GM23338 (cell line): ENCODE measurements at regions not wholly inside any gene's neighbourhood (a gene's known extent, or its start where the extent isn't known, plus 50 kb on each side); places are given as distances from the start of the nearest gene placed in this dataset.

Source experiments
- ATAC-seq: fragments of 200-7000 bp; cut with Tn5 transposase; 3 replicates; pipeline ENCODE4 v1.9.1; 2020
- DNase-seq: peaks from one replicate; pipeline ENCODE4 v3.0.0-alpha.2; 2015; ENCODE audit warnings: low spot score
- H2AFZ ChIP-seq: fragments of 200-600 bp; sonication (generic); 2 replicates; pipeline ENCODE4 v1.8.0; 2016; ENCODE audit warnings: antibody characterized with exemption, mild to moderate bottlenecking, moderate library complexity
- H3F3A ChIP-seq: fragments of 200-600 bp; sonication (generic); replicated peaks from 2 replicates; pipeline ENCODE4 v1.8.0; 2017; ENCODE audit warnings: antibody characterized with exemption, mixed run types, low read depth
- H3K27ac ChIP-seq: fragments of 200-600 bp; sonication (generic); 2 replicates; pipeline ENCODE4 v1.6.1; 2016; ENCODE audit warnings: low read depth
- H3K27me3 ChIP-seq: fragments of 200-600 bp; sonication (generic); 2 replicates; pipeline ENCODE4 v1.8.0; 2016; ENCODE audit warnings: mild to moderate bottlenecking, mixed run types, moderate library complexity; ENCODE audit not compliant: insufficient read depth
- H3K36me3 ChIP-seq: fragments of 200-600 bp; sonication (generic); 2 replicates; pipeline ENCODE4 v1.8.0; 2016; ENCODE audit warnings: mild to moderate bottlenecking; ENCODE audit not compliant: insufficient read depth
- H3K4me1 ChIP-seq: fragments of 200-600 bp; sonication (generic); 2 replicates; pipeline ENCODE4 v1.8.0; 2016; ENCODE audit warnings: mild to moderate bottlenecking, moderate library complexity; ENCODE audit not compliant: insufficient read depth
- H3K4me2 ChIP-seq: fragments of 200-600 bp; sonication (generic); 2 replicates; pipeline ENCODE4 v1.7.1; 2017; ENCODE audit warnings: mixed run types
- H3K4me3 ChIP-seq: fragments of 200-600 bp; sonication (generic); 2 replicates; pipeline ENCODE4 v1.6.1; 2016; ENCODE audit warnings: mixed run types
- H3K79me2 ChIP-seq: fragments of 200-600 bp; sonication (generic); replicated peaks from 2 replicates; pipeline ENCODE4 v1.8.0; 2017; ENCODE audit warnings: mild to moderate bottlenecking; ENCODE audit not compliant: insufficient read depth
- H3K9me2 ChIP-seq: fragments of 200-600 bp; sonication (generic); 2 replicates; pipeline ENCODE4 v1.8.0; 2017; ENCODE audit not compliant: insufficient read depth
- H4K20me1 ChIP-seq: fragments of 200-600 bp; sonication (generic); replicated peaks from 2 replicates; pipeline ENCODE4 v1.8.0; 2017; ENCODE audit warnings: mild to moderate bottlenecking; ENCODE audit not compliant: insufficient read depth
- H3K27ac Mint-ChIP-seq: 2 replicates; pipeline ENCODE4 v1.8.0; 2020; ENCODE audit warnings: inconsistent platforms, mild to moderate bottlenecking, moderate library complexity, mixed read lengths
- H3K27me3 Mint-ChIP-seq: 3 replicates; pipeline ENCODE4 v1.8.0; 2022; ENCODE audit warnings: low read depth, mild to moderate bottlenecking, moderate library complexity, mixed read lengths, inconsistent platforms; ENCODE audit not compliant: insufficient read depth, poor library complexity
- H3K36me3 Mint-ChIP-seq: 3 replicates; pipeline ENCODE4 v1.8.0; 2021; ENCODE audit warnings: low read depth, mild to moderate bottlenecking, inconsistent platforms, moderate library complexity, mixed read lengths
- H3K4me1 Mint-ChIP-seq: 3 replicates; pipeline ENCODE4 v1.8.0; 2020; ENCODE audit warnings: mild to moderate bottlenecking, inconsistent platforms, mixed read lengths
- H3K4me3 Mint-ChIP-seq: 3 replicates; pipeline ENCODE4 v1.8.0; 2021; ENCODE audit warnings: moderate library complexity, mild to moderate bottlenecking, inconsistent platforms, mixed read lengths
- H3K9me3 Mint-ChIP-seq: 3 replicates; pipeline ENCODE4 v1.8.0; 2020; ENCODE audit warnings: moderate library complexity, mild to moderate bottlenecking, inconsistent platforms, mixed read lengths
- CREB1 ChIP-seq: fragments of 250-450 bp; sonication (Bioruptor Pico); IDR thresholded peaks from 2 replicates; pipeline ENCODE4 v1.5.0; 2020; ENCODE audit warnings: low read depth, mild to moderate bottlenecking, moderate library complexity
- EZH2 ChIP-seq: fragments of 200-600 bp; sonication (generic); IDR thresholded peaks from one replicate; pipeline ENCODE4 v1.8.0; 2017; ENCODE audit warnings: antibody characterized with exemption, mild to moderate bottlenecking, low read depth; ENCODE audit not compliant: unreplicated experiment
- EZH2phosphoT487 ChIP-seq: fragments of 200-600 bp; sonication (generic); IDR thresholded peaks from one replicate; pipeline ENCODE4 v1.8.1; 2018; ENCODE audit warnings: antibody characterized with exemption; ENCODE audit not compliant: unreplicated experiment
- NANOG ChIP-seq: IDR thresholded peaks from 2 replicates; pipeline ENCODE4 v1.6.1; 2016; ENCODE audit warnings: antibody characterized with exemption, borderline replicate concordance
- POLR2AphosphoS5 ChIP-seq: IDR thresholded peaks from 2 replicates; pipeline ENCODE4 v1.6.1; 2016; ENCODE audit warnings: antibody characterized with exemption, low read depth
- STAT1 ChIP-seq: IDR thresholded peaks from one replicate; pipeline ENCODE4 v1.6.1; 2016; ENCODE audit warnings: antibody characterized with exemption; ENCODE audit not compliant: unreplicated experiment
- ZNF114 ChIP-seq: fragments of 250-450 bp; sonication (Bioruptor Pico); IDR thresholded peaks from 2 replicates; pipeline ENCODE4 v1.5.0; 2020; ENCODE audit warnings: mild to moderate bottlenecking, moderate library complexity
- TF ChIP-seq, protein P1 (sequence below), 2 experiments: fragments of 200-600 bp in 1 of 2; sonication (generic) in 1 of 2; conservative IDR thresholded peaks; 2 replicates each; pipeline versions ENCODE4 v1.5.1 to v1.6.1; 2016 to 2017; ENCODE audit warnings: antibody characterized with exemption in 2 of 2, low read depth in 2 of 2, mild to moderate bottlenecking in 2 of 2, moderate library complexity in 1 of 2
- TF ChIP-seq, protein P2 (sequence below): IDR thresholded peaks from one replicate; pipeline ENCODE4 v1.6.1; 2018; ENCODE audit warnings: antibody characterized with exemption; ENCODE audit not compliant: unreplicated experiment
- TF ChIP-seq, protein P3 (sequence below): IDR thresholded peaks from 2 replicates; pipeline ENCODE4 v1.6.1; 2016; ENCODE audit warnings: antibody characterized with exemption

DNA sequence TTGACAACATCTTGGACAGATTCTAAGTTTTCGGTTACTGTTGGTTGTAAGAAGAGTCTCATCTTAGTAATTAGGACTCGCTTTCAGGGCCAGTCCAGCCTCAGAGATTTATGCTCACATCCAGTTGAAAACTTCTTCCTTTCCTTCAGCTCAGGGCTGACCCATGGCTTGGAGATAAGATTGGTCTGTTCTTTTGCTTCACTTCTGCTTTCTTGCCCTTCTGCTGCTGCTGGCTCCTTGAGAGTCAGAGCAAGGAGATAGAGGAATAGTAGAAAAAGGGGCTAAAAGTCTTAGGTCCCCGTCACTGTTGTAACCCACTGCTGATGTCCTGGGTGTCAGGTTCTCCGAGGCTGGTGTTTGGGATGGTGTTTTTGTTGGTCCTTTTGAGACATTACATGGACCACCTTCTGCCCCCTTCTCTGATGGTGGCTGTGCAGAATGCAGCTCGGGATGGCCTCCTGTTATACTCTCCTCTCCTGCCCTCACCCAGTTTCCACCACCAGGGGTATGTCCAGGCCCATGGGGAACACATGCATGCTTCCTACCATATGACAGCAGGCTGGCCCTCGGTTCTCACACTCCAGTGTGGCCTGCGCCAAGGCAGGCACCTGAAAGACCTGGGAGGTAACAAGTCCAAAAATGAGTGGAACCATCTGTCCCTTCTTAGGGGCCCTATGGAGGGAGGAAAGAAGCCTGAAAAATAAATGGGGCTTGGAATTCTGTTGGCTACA, 67.8 kb upstream of the PCBD1 start:
- no peak overlapping the region for H3K27ac ChIP-seq
- no peaks in the 10 kb centered on the region for H3K79me2 ChIP-seq
- no peak overlapping the region for H2AFZ ChIP-seq
- peak; percentile 64 for DNase-seq
- Mint-ChIP-seq H3K27ac (no peak overlapping the region), H3K4me3 (no peak overlapping the region), H3K27me3 (peaks cover 6% of the 10 kb centered on the region), H3K36me3 (no peaks in the 10 kb centered on the region), H3K9me3 (no peaks in the 10 kb centered on the region), H3K4me1 (no peaks in the 10 kb centered on the region; the same call in 2 of the 3 replicates)
- H3K9me2 ChIP-seq: peaks cover under 1% of the 10 kb centered on the region; the same call in 1 of the 2 replicates
- no peaks in the 10 kb centered on the region for H3K4me1 ChIP-seq
- no peak overlapping the region for H3K4me2 ChIP-seq
- no peaks in the 10 kb centered on the region for H3F3A ChIP-seq
- no peaks in the 10 kb centered on the region for H3K27me3 ChIP-seq
- TF ChIP-seq STAT1: no peak
- TF ChIP-seq, protein P1, sequence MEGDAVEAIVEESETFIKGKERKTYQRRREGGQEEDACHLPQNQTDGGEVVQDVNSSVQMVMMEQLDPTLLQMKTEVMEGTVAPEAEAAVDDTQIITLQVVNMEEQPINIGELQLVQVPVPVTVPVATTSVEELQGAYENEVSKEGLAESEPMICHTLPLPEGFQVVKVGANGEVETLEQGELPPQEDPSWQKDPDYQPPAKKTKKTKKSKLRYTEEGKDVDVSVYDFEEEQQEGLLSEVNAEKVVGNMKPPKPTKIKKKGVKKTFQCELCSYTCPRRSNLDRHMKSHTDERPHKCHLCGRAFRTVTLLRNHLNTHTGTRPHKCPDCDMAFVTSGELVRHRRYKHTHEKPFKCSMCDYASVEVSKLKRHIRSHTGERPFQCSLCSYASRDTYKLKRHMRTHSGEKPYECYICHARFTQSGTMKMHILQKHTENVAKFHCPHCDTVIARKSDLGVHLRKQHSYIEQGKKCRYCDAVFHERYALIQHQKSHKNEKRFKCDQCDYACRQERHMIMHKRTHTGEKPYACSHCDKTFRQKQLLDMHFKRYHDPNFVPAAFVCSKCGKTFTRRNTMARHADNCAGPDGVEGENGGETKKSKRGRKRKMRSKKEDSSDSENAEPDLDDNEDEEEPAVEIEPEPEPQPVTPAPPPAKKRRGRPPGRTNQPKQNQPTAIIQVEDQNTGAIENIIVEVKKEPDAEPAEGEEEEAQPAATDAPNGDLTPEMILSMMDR (conservative IDR thresholded peaks at IDR 0.05; ENCODE audit: low read depth in 2 of 2): peak; percentile 42 to 55
- no peak for TF ChIP-seq EZH2phosphoT487
- peak; percentile 98 for ATAC-seq
- H4K20me1 ChIP-seq: no peaks in the 10 kb centered on the region
- H3K4me3 ChIP-seq: no peak overlapping the region
- no peaks in the 10 kb centered on the region for H3K36me3 ChIP-seq

DNA sequence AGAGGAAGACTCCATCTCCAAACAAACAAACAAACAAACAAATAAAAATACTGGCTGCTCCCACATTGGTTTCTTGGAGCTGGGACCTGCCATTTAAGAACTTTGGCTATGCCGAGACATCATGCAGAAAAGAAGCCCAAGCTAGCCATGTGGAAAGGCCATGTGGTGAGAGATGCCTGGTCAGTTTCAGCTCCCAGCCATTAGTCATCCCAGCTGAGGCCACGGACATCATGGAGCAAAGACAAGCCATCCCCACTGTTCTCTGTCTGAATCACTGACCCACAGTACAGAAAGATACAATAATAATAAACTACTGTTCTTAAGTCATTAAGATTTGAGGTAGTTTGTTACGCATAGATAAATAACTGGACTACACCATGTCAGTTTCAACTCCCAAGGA, 70.0 kb upstream of the PCBD1 start:
- Histone ChIP-seq H3K79me2 (no peaks in the 10 kb centered on the region), H3K4me3 (no peak overlapping the region), H3K4me1 (no peaks in the 10 kb centered on the region), H3K9me2 (no peaks in the 10 kb centered on the region), H3K27ac (no peak overlapping the region), H4K20me1 (no peaks in the 10 kb centered on the region), H3K4me2 (no peak overlapping the region), H3F3A (no peaks in the 10 kb centered on the region), H3K27me3 (no peaks in the 10 kb centered on the region), H2AFZ (no peak overlapping the region), H3K36me3 (no peaks in the 10 kb centered on the region)
- Mint-ChIP-seq H3K9me3 (no peaks in the 10 kb centered on the region), H3K4me1 (no peaks in the 10 kb centered on the region), H3K36me3 (no peaks in the 10 kb centered on the region), H3K4me3 (no peak overlapping the region), H3K27me3 (peaks cover 6% of the 10 kb centered on the region), H3K27ac (no peak overlapping the region)
- ATAC-seq (no peak), DNase-seq (no peak)
- TF ChIP-seq CREB1 (no peak), ZNF114 (no peak), NANOG (no peak), EZH2phosphoT487 (no peak), POLR2AphosphoS5 (no peak), EZH2 (no peak)
- TF ChIP-seq, protein P2, sequence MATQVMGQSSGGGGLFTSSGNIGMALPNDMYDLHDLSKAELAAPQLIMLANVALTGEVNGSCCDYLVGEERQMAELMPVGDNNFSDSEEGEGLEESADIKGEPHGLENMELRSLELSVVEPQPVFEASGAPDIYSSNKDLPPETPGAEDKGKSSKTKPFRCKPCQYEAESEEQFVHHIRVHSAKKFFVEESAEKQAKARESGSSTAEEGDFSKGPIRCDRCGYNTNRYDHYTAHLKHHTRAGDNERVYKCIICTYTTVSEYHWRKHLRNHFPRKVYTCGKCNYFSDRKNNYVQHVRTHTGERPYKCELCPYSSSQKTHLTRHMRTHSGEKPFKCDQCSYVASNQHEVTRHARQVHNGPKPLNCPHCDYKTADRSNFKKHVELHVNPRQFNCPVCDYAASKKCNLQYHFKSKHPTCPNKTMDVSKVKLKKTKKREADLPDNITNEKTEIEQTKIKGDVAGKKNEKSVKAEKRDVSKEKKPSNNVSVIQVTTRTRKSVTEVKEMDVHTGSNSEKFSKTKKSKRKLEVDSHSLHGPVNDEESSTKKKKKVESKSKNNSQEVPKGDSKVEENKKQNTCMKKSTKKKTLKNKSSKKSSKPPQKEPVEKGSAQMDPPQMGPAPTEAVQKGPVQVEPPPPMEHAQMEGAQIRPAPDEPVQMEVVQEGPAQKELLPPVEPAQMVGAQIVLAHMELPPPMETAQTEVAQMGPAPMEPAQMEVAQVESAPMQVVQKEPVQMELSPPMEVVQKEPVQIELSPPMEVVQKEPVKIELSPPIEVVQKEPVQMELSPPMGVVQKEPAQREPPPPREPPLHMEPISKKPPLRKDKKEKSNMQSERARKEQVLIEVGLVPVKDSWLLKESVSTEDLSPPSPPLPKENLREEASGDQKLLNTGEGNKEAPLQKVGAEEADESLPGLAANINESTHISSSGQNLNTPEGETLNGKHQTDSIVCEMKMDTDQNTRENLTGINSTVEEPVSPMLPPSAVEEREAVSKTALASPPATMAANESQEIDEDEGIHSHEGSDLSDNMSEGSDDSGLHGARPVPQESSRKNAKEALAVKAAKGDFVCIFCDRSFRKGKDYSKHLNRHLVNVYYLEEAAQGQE: no peak
- TF ChIP-seq, protein P3, sequence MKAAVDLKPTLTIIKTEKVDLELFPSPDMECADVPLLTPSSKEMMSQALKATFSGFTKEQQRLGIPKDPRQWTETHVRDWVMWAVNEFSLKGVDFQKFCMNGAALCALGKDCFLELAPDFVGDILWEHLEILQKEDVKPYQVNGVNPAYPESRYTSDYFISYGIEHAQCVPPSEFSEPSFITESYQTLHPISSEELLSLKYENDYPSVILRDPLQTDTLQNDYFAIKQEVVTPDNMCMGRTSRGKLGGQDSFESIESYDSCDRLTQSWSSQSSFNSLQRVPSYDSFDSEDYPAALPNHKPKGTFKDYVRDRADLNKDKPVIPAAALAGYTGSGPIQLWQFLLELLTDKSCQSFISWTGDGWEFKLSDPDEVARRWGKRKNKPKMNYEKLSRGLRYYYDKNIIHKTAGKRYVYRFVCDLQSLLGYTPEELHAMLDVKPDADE: no peak
- TF ChIP-seq, protein P1 (conservative IDR thresholded peaks at IDR 0.05; ENCODE audit: low read depth in 2 of 2): no peak
